OCI-LY7 (cell line): ENCODE measurements at regions not wholly inside any gene's neighbourhood (a gene's known extent, or its start where the extent isn't known, plus 50 kb on each side); places are given as distances from the start of the nearest gene placed in this dataset.

Source experiments
- BruUV-seq: library from RNA; stranded (reverse); fragments of 400-500 nt; replicated peaks from 2 replicates; lab custom pipeline; 2021; lab: Mats Ljungman, UMichigan
- CTCF ChIA-PET: fragments of 300-600 bp; sonication (Branson Sonifier 250); formaldehyde crosslinking; loops from one replicate; lab custom pipeline; 2022; ENCODE audit warnings: antibody characterized with exemption; ENCODE audit not compliant: unreplicated experiment; lab: Charles Lee
- POLR2A ChIA-PET: fragments of 300-600 bp; sonication (Branson Sonifier 250); formaldehyde crosslinking; loops from one replicate; lab custom pipeline; 2022; ENCODE audit warnings: antibody characterized with exemption; lab: Charles Lee
- DNase-seq: peaks from one replicate; pipeline ENCODE4 v3.0.0-alpha.2; 2015; ENCODE audit warnings: low spot score
- H2AFZ ChIP-seq: fragments of 200-600 bp; sonication (generic), shearing (Covaris generic); 2 replicates; pipeline ENCODE4 v1.6.1; 2014; ENCODE audit warnings: mild to moderate bottlenecking, antibody characterized with exemption, low read length, moderate library complexity
- H3K27ac ChIP-seq: fragments of 200-600 bp; sonication (generic); 2 replicates; pipeline ENCODE4 v1.5.1; 2014; ENCODE audit warnings: mixed run types, low read depth, mild to moderate bottlenecking, moderate library complexity, low read length, inconsistent platforms; ENCODE audit not compliant: poor library complexity, severe bottlenecking
- H3K36me3 ChIP-seq: fragments of 200-600 bp; sonication (generic); 2 replicates; pipeline ENCODE4 v1.6.1; 2014; ENCODE audit warnings: mild to moderate bottlenecking, antibody characterized with exemption, low read length, moderate library complexity, mixed read lengths; ENCODE audit not compliant: insufficient read depth
- H3K4me1 ChIP-seq: fragments of 200-600 bp; sonication (generic); 2 replicates; pipeline ENCODE4 v1.5.1; 2014; ENCODE audit warnings: mild to moderate bottlenecking, low read length; ENCODE audit not compliant: insufficient read depth, poor library complexity, severe bottlenecking
- H3K4me2 ChIP-seq: fragments of 200-600 bp; sonication (generic); 2 replicates; pipeline ENCODE4 v1.6.1; 2014; ENCODE audit warnings: mild to moderate bottlenecking, low read length
- H3K4me3 ChIP-seq: fragments of 200-600 bp; sonication (generic); 2 replicates; pipeline ENCODE4 v1.5.1; 2014; ENCODE audit warnings: mild to moderate bottlenecking, low read depth, low read length; ENCODE audit not compliant: poor library complexity, severe bottlenecking
- H3K79me2 ChIP-seq: fragments of 200-600 bp; sonication (generic); 2 replicates; pipeline ENCODE4 v1.6.1; 2016; ENCODE audit warnings: low read depth, mild to moderate bottlenecking, low read length, moderate library complexity, mixed read lengths; ENCODE audit not compliant: insufficient read depth
- H3K9me2 ChIP-seq: fragments of 200-600 bp; sonication (generic); 2 replicates; pipeline ENCODE4 v1.6.1; 2016; ENCODE audit warnings: mild to moderate bottlenecking, low read length, mixed read lengths; ENCODE audit not compliant: insufficient read depth
- H3K9me3 ChIP-seq: fragments of 200-600 bp; sonication (generic); 2 replicates; pipeline ENCODE4 v1.6.1; 2014; ENCODE audit warnings: mild to moderate bottlenecking, mixed run types, low read length, mixed read lengths
- H4K20me1 ChIP-seq: fragments of 200-600 bp; sonication (generic); 2 replicates; pipeline ENCODE4 v1.6.1; 2014; ENCODE audit warnings: mild to moderate bottlenecking, antibody characterized with exemption, low read length, moderate library complexity, mixed read lengths; ENCODE audit not compliant: insufficient read depth
- EZH2phosphoT487 ChIP-seq: fragments of 200-600 bp; sonication (generic); IDR thresholded peaks from 2 replicates; pipeline ENCODE4 v1.6.1; 2018; ENCODE audit warnings: low read depth, borderline replicate concordance, mild to moderate bottlenecking, mixed run types, antibody characterized with exemption, low read length, moderate library complexity, mixed read lengths
- intact Hi-C: fragments of 100-400 bp; cut with micrococcal nuclease; formaldehyde crosslinking; loops from one replicate; pipeline ENCODE4 v1.10.0; 2022; ENCODE audit not compliant: unreplicated experiment
- TF ChIP-seq, protein P1 (sequence below): fragments of 200-600 bp; sonication (generic); conservative IDR thresholded peaks from 2 replicates; pipeline ENCODE4 v1.5.1; 2014; ENCODE audit warnings: mild to moderate bottlenecking, antibody characterized with exemption, low read length, moderate library complexity, mixed read lengths

DNA sequence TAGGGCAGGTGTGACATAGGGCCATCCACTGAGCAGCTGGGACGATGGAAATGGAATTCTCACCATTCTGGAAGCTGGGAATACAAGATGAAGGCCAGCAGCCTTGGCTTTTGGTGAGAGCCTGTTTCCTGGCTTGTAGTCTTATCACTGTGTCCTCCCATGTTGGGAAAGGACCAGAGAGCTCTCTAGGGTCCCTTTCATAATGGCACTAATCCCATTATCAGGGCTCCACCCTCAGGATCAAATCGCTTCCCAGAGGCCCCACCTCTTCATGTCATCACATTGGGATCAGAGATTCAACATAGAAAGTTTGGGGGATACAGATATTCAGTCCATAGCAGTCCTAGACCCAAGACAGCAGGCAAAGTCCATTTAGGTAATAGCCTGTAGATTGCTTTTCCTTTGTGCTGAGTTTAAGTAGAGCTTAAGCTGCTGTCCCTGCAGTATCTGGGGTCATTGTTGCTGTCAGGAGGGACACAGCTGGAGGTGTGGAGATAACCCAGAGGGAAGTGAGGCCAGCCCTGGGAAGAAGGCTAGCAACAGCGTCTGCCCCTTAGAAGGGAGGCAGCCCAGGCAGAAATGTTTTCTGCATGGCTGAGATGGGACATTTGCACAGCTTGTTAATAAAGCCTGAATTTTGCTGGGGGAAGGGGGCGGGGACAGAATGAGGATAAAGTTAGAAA is 136.5 kb upstream of the GPR12 start:
- H3K36me3 ChIP-seq: no peaks in the 10 kb centered on the region
- H3K4me2 ChIP-seq: no peak overlapping the region
- H2AFZ ChIP-seq: no peak overlapping the region
- intact Hi-C loops: no loop called here
- H3K4me1 ChIP-seq: no peaks in the 10 kb centered on the region
- no peak overlapping the region for H3K4me3 ChIP-seq
- DNase-seq: no peak
- no peaks in the 10 kb centered on the region for H3K9me3 ChIP-seq
- ChIA-PET POLR2A (no interaction called here), CTCF (no interaction called here)
- H4K20me1 ChIP-seq: no peaks in the 10 kb centered on the region
- no TSS peak for BruUV-seq
- no peak for TF ChIP-seq EZH2phosphoT487
- TF ChIP-seq, protein P1, sequence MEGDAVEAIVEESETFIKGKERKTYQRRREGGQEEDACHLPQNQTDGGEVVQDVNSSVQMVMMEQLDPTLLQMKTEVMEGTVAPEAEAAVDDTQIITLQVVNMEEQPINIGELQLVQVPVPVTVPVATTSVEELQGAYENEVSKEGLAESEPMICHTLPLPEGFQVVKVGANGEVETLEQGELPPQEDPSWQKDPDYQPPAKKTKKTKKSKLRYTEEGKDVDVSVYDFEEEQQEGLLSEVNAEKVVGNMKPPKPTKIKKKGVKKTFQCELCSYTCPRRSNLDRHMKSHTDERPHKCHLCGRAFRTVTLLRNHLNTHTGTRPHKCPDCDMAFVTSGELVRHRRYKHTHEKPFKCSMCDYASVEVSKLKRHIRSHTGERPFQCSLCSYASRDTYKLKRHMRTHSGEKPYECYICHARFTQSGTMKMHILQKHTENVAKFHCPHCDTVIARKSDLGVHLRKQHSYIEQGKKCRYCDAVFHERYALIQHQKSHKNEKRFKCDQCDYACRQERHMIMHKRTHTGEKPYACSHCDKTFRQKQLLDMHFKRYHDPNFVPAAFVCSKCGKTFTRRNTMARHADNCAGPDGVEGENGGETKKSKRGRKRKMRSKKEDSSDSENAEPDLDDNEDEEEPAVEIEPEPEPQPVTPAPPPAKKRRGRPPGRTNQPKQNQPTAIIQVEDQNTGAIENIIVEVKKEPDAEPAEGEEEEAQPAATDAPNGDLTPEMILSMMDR: no peak
- H3K27ac ChIP-seq: no peak overlapping the region
- no peaks in the 10 kb centered on the region for H3K9me2 ChIP-seq
- no peaks in the 10 kb centered on the region for H3K79me2 ChIP-seq

- H3K9me2 ChIP-seq: no peaks in the 10 kb centered on the region
- DNase-seq: no peak
- no TSS peak for BruUV-seq
- intact Hi-C loops: no loop called here
- POLR2A ChIA-PET: no interaction called here
- TF ChIP-seq, protein P1: no peak
- no peak for TF ChIP-seq EZH2phosphoT487
- no peaks in the 10 kb centered on the region for H4K20me1 ChIP-seq
- no peak overlapping the region for H3K27ac ChIP-seq
- H3K79me2 ChIP-seq: no peaks in the 10 kb centered on the region
- no peaks in the 10 kb centered on the region for H3K9me3 ChIP-seq
- H3K4me2 ChIP-seq: no peak overlapping the region
- no peaks in the 10 kb centered on the region for H3K4me1 ChIP-seq
- CTCF ChIA-PET: no interaction called here
- no peak overlapping the region for H3K4me3 ChIP-seq
- no peaks in the 10 kb centered on the region for H3K36me3 ChIP-seq
- H2AFZ ChIP-seq: no peak overlapping the region
Observed at GRCh38 chr13:26895808-26896466, 135.4 kb upstream of the GPR12 start.
